OCI-LY7 (cell line): ENCODE measurements at regions not wholly inside any gene's neighbourhood (a gene's known extent, or its start where the extent isn't known, plus 50 kb on each side); places are given as distances from the start of the nearest gene placed in this dataset.

Experiments used
- BruUV-seq: library from RNA; stranded (reverse); fragments of 400-500 nt; replicated peaks from 2 replicates; lab custom pipeline; 2021; lab: Mats Ljungman, UMichigan
- CTCF ChIA-PET: fragments of 300-600 bp; sonication (Branson Sonifier 250); formaldehyde crosslinking; loops from one replicate; lab custom pipeline; 2022; ENCODE audit warnings: antibody characterized with exemption; ENCODE audit not compliant: unreplicated experiment; lab: Charles Lee
- POLR2A ChIA-PET: fragments of 300-600 bp; sonication (Branson Sonifier 250); formaldehyde crosslinking; loops from one replicate; lab custom pipeline; 2022; ENCODE audit warnings: antibody characterized with exemption; lab: Charles Lee
- DNase-seq: peaks from one replicate; pipeline ENCODE4 v3.0.0-alpha.2; 2015; ENCODE audit warnings: low spot score
- H2AFZ ChIP-seq: fragments of 200-600 bp; sonication (generic), shearing (Covaris generic); 2 replicates; pipeline ENCODE4 v1.6.1; 2014; ENCODE audit warnings: mild to moderate bottlenecking, antibody characterized with exemption, low read length, moderate library complexity
- H3K27ac ChIP-seq: fragments of 200-600 bp; sonication (generic); 2 replicates; pipeline ENCODE4 v1.5.1; 2014; ENCODE audit warnings: mixed run types, low read depth, mild to moderate bottlenecking, moderate library complexity, low read length, inconsistent platforms; ENCODE audit not compliant: poor library complexity, severe bottlenecking
- H3K36me3 ChIP-seq: fragments of 200-600 bp; sonication (generic); 2 replicates; pipeline ENCODE4 v1.6.1; 2014; ENCODE audit warnings: mild to moderate bottlenecking, antibody characterized with exemption, low read length, moderate library complexity, mixed read lengths; ENCODE audit not compliant: insufficient read depth
- H3K4me1 ChIP-seq: fragments of 200-600 bp; sonication (generic); 2 replicates; pipeline ENCODE4 v1.5.1; 2014; ENCODE audit warnings: mild to moderate bottlenecking, low read length; ENCODE audit not compliant: insufficient read depth, poor library complexity, severe bottlenecking
- H3K4me2 ChIP-seq: fragments of 200-600 bp; sonication (generic); 2 replicates; pipeline ENCODE4 v1.6.1; 2014; ENCODE audit warnings: mild to moderate bottlenecking, low read length
- H3K4me3 ChIP-seq: fragments of 200-600 bp; sonication (generic); 2 replicates; pipeline ENCODE4 v1.5.1; 2014; ENCODE audit warnings: mild to moderate bottlenecking, low read depth, low read length; ENCODE audit not compliant: poor library complexity, severe bottlenecking
- H3K79me2 ChIP-seq: fragments of 200-600 bp; sonication (generic); 2 replicates; pipeline ENCODE4 v1.6.1; 2016; ENCODE audit warnings: low read depth, mild to moderate bottlenecking, low read length, moderate library complexity, mixed read lengths; ENCODE audit not compliant: insufficient read depth
- H3K9me2 ChIP-seq: fragments of 200-600 bp; sonication (generic); 2 replicates; pipeline ENCODE4 v1.6.1; 2016; ENCODE audit warnings: mild to moderate bottlenecking, low read length, mixed read lengths; ENCODE audit not compliant: insufficient read depth
- H3K9me3 ChIP-seq: fragments of 200-600 bp; sonication (generic); 2 replicates; pipeline ENCODE4 v1.6.1; 2014; ENCODE audit warnings: mild to moderate bottlenecking, mixed run types, low read length, mixed read lengths
- H4K20me1 ChIP-seq: fragments of 200-600 bp; sonication (generic); 2 replicates; pipeline ENCODE4 v1.6.1; 2014; ENCODE audit warnings: mild to moderate bottlenecking, antibody characterized with exemption, low read length, moderate library complexity, mixed read lengths; ENCODE audit not compliant: insufficient read depth
- EZH2phosphoT487 ChIP-seq: fragments of 200-600 bp; sonication (generic); IDR thresholded peaks from 2 replicates; pipeline ENCODE4 v1.6.1; 2018; ENCODE audit warnings: low read depth, borderline replicate concordance, mild to moderate bottlenecking, mixed run types, antibody characterized with exemption, low read length, moderate library complexity, mixed read lengths
- intact Hi-C: fragments of 100-400 bp; cut with micrococcal nuclease; formaldehyde crosslinking; loops from one replicate; pipeline ENCODE4 v1.10.0; 2022; ENCODE audit not compliant: unreplicated experiment
- TF ChIP-seq, protein P1 (sequence below): fragments of 200-600 bp; sonication (generic); conservative IDR thresholded peaks from 2 replicates; pipeline ENCODE4 v1.5.1; 2014; ENCODE audit warnings: mild to moderate bottlenecking, antibody characterized with exemption, low read length, moderate library complexity, mixed read lengths

DNA sequence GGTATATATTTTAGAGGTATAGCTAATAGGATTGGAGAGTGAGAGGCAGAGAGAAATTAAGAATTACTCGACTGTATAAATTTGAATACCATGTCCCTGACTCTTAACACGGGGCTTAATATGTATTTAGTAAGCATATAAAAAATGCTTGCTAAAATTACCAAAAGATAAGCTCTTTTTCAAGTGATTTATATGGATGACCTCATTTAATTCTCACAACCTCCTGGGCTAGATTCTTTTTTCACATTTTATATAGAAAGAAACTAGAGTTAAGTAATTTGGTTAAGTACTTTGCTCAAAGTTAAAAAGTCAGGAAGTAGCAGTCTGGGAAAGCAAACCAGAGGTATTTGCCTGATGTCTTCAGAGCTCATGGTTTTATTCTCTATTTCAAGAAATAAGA is 963.5 kb upstream of the SOX9 start:
- no peak for TF ChIP-seq EZH2phosphoT487
- TF ChIP-seq, protein P1, sequence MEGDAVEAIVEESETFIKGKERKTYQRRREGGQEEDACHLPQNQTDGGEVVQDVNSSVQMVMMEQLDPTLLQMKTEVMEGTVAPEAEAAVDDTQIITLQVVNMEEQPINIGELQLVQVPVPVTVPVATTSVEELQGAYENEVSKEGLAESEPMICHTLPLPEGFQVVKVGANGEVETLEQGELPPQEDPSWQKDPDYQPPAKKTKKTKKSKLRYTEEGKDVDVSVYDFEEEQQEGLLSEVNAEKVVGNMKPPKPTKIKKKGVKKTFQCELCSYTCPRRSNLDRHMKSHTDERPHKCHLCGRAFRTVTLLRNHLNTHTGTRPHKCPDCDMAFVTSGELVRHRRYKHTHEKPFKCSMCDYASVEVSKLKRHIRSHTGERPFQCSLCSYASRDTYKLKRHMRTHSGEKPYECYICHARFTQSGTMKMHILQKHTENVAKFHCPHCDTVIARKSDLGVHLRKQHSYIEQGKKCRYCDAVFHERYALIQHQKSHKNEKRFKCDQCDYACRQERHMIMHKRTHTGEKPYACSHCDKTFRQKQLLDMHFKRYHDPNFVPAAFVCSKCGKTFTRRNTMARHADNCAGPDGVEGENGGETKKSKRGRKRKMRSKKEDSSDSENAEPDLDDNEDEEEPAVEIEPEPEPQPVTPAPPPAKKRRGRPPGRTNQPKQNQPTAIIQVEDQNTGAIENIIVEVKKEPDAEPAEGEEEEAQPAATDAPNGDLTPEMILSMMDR = no peak
- ChIA-PET CTCF (no interaction called here), POLR2A (interaction anchor here (0.5 to 1.1 kb wide), 2 partner anchors 70 to 1780 kb away, joined by 3 read pairs; no protein-coding TSS in a partner anchor)
- H3K27ac ChIP-seq = no peak overlapping the region
- intact Hi-C loops = no loop called here
- no peaks in the 10 kb centered on the region for H3K9me2 ChIP-seq
- no peak overlapping the region for H3K4me2 ChIP-seq
- no peak overlapping the region for H3K4me3 ChIP-seq
- no peaks in the 10 kb centered on the region for H4K20me1 ChIP-seq
- H3K36me3 ChIP-seq = no peaks in the 10 kb centered on the region
- no TSS peak for BruUV-seq
- H3K9me3 ChIP-seq = no peaks in the 10 kb centered on the region
- H3K4me1 ChIP-seq = no peaks in the 10 kb centered on the region
- no peak overlapping the region for H2AFZ ChIP-seq
- DNase-seq = no peak
- H3K79me2 ChIP-seq = no peaks in the 10 kb centered on the region

DNA sequence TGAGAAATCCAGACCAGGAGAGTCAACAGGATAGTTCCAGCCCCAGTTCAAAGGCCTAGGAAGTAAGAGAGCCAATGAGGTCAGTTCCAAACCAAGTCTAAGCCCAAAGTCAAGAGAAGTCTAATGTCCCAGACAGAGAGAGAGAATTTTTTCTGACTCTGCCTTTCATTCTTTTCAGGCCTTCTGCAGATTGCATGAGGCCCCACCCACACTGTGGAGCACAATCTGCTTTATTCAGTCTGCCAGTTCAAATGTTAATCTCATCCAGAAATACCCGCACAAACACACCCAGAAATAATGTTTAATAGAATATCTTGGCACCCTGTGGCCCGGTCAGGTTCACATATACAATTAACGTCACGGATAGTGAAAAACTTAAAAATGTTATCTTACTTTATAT is 962.4 kb upstream of the SOX9 start:
- Histone ChIP-seq H3K9me3 (no peaks in the 10 kb centered on the region), H3K4me3 (no peak overlapping the region), H4K20me1 (no peaks in the 10 kb centered on the region), H3K4me2 (no peak overlapping the region), H3K4me1 (no peaks in the 10 kb centered on the region), H3K36me3 (no peaks in the 10 kb centered on the region), H3K27ac (no peak overlapping the region), H3K79me2 (no peaks in the 10 kb centered on the region), H3K9me2 (no peaks in the 10 kb centered on the region), H2AFZ (no peak overlapping the region)
- CTCF ChIA-PET = no interaction called here
- TF ChIP-seq, protein P1 = no peak
- TF ChIP-seq EZH2phosphoT487 = no peak
- POLR2A ChIA-PET = no interaction called here
- DNase-seq = no peak
- BruUV-seq = no TSS peak
- intact Hi-C loops = no loop called here

DNA sequence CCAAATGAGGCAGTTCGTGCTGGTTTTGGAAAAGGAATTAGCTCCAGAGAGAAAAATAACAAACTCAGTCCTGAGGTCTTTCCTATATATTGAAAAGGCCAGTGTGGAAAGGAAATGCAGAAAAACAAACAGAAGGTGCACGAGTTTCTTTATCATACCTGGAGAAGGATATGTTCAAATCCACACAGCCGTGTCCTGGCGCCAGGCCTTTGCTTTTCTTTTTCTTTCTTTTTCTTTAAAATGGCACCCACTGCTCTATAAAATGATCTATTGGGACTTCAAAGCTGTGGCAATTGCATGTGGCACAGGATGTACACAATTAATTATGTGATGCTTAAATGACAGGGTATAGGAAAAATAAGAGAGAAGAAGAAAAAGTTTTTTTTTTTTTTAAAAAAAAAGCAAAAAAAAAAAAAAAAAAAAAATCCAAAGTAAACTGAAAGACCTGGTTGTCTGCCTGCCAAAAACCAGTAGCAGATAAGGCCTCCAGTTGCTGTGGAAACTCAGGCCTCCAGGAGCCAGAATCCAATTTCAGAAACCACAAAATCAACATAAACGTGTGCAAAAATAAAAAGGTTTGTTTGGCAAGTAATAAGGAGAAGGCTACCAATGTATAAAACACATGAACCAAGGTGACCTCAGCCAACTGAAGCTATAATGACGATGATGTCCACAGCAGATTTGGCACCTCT is 957.6 kb upstream of the SOX9 start:
- POLR2A ChIA-PET = interaction anchor here (0.6 to 0.7 kb wide), 2 partner anchors 47 to 1421 kb away, joined by 3 to 6 read pairs; no protein-coding TSS in a partner anchor
- DNase-seq = no peak
- Histone ChIP-seq H3K9me3 (no peaks in the 10 kb centered on the region), H3K4me2 (no peak overlapping the region), H2AFZ (no peak overlapping the region), H4K20me1 (no peaks in the 10 kb centered on the region), H3K36me3 (no peaks in the 10 kb centered on the region), H3K4me3 (no peak overlapping the region), H3K9me2 (no peaks in the 10 kb centered on the region), H3K79me2 (no peaks in the 10 kb centered on the region), H3K4me1 (no peaks in the 10 kb centered on the region), H3K27ac (no peak overlapping the region)
- BruUV-seq = no TSS peak
- CTCF ChIA-PET = no interaction called here
- intact Hi-C loops = loop anchor here (10.0 kb wide), 1 partner anchor 62 kb away; no protein-coding TSS in a partner anchor
- TF ChIP-seq EZH2phosphoT487 = no peak
- TF ChIP-seq, protein P1 = no peak
